ENCODE measurements at regions not wholly inside any gene's neighbourhood (a gene's known extent, or its start where the extent isn't known, plus 50 kb on each side); places are given as distances from the start of the nearest gene placed in this dataset.

DNA sequence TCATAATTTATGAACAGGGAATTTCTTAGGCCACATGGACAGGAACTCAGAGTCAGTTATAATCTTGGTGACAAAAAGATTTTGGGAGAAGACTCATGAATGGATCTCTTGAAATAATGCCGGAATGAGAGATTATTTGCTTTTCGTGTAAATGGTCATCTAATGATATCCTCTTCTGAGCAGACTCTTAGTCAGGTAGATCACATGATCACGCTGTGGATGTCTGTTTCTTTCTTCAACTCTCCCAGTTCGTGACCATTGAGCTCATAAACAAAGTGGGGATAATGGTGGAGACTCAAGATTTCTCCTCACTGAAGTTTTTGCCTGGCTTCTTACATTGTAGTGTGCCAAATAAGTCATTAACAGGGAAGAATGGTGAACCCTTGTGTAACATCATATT is 133.1 kb upstream of the CBLB start:
- no peak for TF ChIP-seq POLR2A (IDR thresholded peaks at IDR 0.05)
- TF ChIP-seq, protein P1, sequence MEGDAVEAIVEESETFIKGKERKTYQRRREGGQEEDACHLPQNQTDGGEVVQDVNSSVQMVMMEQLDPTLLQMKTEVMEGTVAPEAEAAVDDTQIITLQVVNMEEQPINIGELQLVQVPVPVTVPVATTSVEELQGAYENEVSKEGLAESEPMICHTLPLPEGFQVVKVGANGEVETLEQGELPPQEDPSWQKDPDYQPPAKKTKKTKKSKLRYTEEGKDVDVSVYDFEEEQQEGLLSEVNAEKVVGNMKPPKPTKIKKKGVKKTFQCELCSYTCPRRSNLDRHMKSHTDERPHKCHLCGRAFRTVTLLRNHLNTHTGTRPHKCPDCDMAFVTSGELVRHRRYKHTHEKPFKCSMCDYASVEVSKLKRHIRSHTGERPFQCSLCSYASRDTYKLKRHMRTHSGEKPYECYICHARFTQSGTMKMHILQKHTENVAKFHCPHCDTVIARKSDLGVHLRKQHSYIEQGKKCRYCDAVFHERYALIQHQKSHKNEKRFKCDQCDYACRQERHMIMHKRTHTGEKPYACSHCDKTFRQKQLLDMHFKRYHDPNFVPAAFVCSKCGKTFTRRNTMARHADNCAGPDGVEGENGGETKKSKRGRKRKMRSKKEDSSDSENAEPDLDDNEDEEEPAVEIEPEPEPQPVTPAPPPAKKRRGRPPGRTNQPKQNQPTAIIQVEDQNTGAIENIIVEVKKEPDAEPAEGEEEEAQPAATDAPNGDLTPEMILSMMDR (IDR thresholded peaks at IDR 0.05) = no peak
- no peak for TF ChIP-seq EP300 (IDR thresholded peaks at IDR 0.05)

All from upper lobe of left lung (tissue), 4 donors.